Stomach (tissue), 4 donors: ENCODE measurements at regions not wholly inside any gene's neighbourhood (a gene's known extent, or its start where the extent isn't known, plus 50 kb on each side); places are given as distances from the start of the nearest gene placed in this dataset.

Source experiments
- EP300 ChIP-seq: sonication (generic); formaldehyde crosslinking; IDR thresholded peaks from one replicate; pipeline ENCODE4 v1.6.1; 2017; ENCODE audit warnings: antibody characterized with exemption
- POLR2A ChIP-seq, 4 donors: fragments of 450-650 bp; IDR thresholded peaks; one replicate each; pipeline ENCODE4 v1.6.1; 2016; ENCODE audit warnings: antibody characterized with exemption in 4 of 4, control low read depth in 2 of 4, mild to moderate bottlenecking in 1 of 4, moderate library complexity in 1 of 4
- TF ChIP-seq, protein P1 (sequence below), 7 experiments: fragments of 450-650 bp in 4 of 7; fragments of 200-600 bp in 3 of 7; sonication (generic) in 3 of 7; IDR thresholded peaks; one replicate each; pipeline ENCODE4 v1.5.1; 2016 to 2019; ENCODE audit warnings: antibody characterized with exemption in 7 of 7, control low read depth in 2 of 7, mild to moderate bottlenecking in 1 of 7

DNA sequence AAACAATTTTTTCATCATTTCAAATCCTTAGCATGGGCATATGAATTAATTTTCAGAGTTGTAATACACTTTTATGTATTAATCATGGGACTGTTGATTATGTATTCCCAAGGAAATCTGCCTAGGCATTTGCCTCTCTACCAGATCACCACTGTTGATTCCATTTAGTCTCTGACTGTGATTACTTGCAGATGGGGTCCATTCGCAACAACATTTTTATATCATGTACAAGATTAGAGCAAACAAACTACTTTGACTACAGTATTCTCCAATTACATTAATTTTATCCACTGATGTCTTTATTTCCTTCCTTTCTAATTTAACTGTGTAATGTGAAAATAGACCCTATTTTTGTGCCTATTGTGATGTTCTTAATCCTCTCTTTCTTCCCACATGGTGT is 831.4 kb upstream of the SLC35B3 start:
- TF ChIP-seq, protein P1, sequence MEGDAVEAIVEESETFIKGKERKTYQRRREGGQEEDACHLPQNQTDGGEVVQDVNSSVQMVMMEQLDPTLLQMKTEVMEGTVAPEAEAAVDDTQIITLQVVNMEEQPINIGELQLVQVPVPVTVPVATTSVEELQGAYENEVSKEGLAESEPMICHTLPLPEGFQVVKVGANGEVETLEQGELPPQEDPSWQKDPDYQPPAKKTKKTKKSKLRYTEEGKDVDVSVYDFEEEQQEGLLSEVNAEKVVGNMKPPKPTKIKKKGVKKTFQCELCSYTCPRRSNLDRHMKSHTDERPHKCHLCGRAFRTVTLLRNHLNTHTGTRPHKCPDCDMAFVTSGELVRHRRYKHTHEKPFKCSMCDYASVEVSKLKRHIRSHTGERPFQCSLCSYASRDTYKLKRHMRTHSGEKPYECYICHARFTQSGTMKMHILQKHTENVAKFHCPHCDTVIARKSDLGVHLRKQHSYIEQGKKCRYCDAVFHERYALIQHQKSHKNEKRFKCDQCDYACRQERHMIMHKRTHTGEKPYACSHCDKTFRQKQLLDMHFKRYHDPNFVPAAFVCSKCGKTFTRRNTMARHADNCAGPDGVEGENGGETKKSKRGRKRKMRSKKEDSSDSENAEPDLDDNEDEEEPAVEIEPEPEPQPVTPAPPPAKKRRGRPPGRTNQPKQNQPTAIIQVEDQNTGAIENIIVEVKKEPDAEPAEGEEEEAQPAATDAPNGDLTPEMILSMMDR (IDR thresholded peaks at IDR 0.05), result no peak
- TF ChIP-seq EP300 (no peak), POLR2A (IDR thresholded peaks at IDR 0.05) (no peak)
